SH-SY5Y (cell line): ENCODE measurements at regions not wholly inside any gene's neighbourhood (a gene's known extent, or its start where the extent isn't known, plus 50 kb on each side); places are given as distances from the start of the nearest gene placed in this dataset.

Source experiments
- GATA2 ChIP-seq: IDR thresholded peaks from 2 replicates; pipeline ENCODE4 v1.6.1; 2011; ENCODE audit warnings: mild to moderate bottlenecking, low read depth, low read length
- GATA3 ChIP-seq: IDR thresholded peaks from 2 replicates; pipeline ENCODE4 v1.6.1; 2011; ENCODE audit warnings: low read depth, mild to moderate bottlenecking, low read length, moderate library complexity

- TF ChIP-seq GATA2 (no peak), GATA3 (no peak)
Observed at GRCh38 chr14:85895603-85896002, 365.7 kb downstream of the FLRT2 start.
